NCI-H345 treated with DMSO at 0.1 percent for 48 hours (cell line): ENCODE measurements at regions not wholly inside any gene's neighbourhood (a gene's known extent, or its start where the extent isn't known, plus 50 kb on each side); places are given as distances from the start of the nearest gene placed in this dataset.

Source experiments
- DNase-seq: peaks from one replicate; lab custom pipeline; 2025; ENCODE audit not compliant: unreplicated experiment; lab: John Stamatoyannopoulos, UW

- DNase-seq = no peak
Observed at GRCh38 chr6:163720460-163721235, 306.1 kb downstream of the QKI start.

GRCh38 chr6:163720005-163720404, 305.5 kb downstream of the QKI start:
- peak; percentile 67 for DNase-seq

- no peak for DNase-seq
Observed at GRCh38 chr6:163719028-163719742, 304.7 kb downstream of the QKI start.

- no peak for DNase-seq
Observed at GRCh38 chr6:163718537-163718936, 304.0 kb downstream of the QKI start.

GRCh38 chr6:163717106-163717764, 302.7 kb downstream of the QKI start:
- DNase-seq = no peak

GRCh38 chr6:163716690-163717089, 302.2 kb downstream of the QKI start:
- DNase-seq = no peak

- no peak for DNase-seq
Observed at GRCh38 chr6:163715846-163716245, 301.3 kb downstream of the QKI start.

- DNase-seq = no peak
Observed at GRCh38 chr6:163714179-163714578, 299.7 kb downstream of the QKI start.

GRCh38 chr6:163712981-163713380, 298.5 kb downstream of the QKI start:
- DNase-seq = no peak

GRCh38 chr6:163712566-163712961, 298.0 kb downstream of the QKI start:
- no peak for DNase-seq

- DNase-seq = no peak
Observed at GRCh38 chr6:163711615-163712565, 297.4 kb downstream of the QKI start.

GRCh38 chr6:163710532-163711470, 296.3 kb downstream of the QKI start:
- no peak for DNase-seq

- no peak for DNase-seq
Observed at GRCh38 chr6:163709693-163710092, 295.2 kb downstream of the QKI start.

GRCh38 chr6:163709255-163709654, 294.7 kb downstream of the QKI start:
- no peak for DNase-seq

- no peak for DNase-seq
Observed at GRCh38 chr6:163708466-163708865, 293.9 kb downstream of the QKI start.

GRCh38 chr6:163707387-163708355, 293.2 kb downstream of the QKI start:
- no peak for DNase-seq

GRCh38 chr6:163706500-163707087, 292.1 kb downstream of the QKI start:
- DNase-seq = no peak

- DNase-seq = no peak
Observed at GRCh38 chr6:163705923-163706322, 291.4 kb downstream of the QKI start.
